GM18507 (cell line): ENCODE measurements at regions not wholly inside any gene's neighbourhood (a gene's known extent, or its start where the extent isn't known, plus 50 kb on each side); places are given as distances from the start of the nearest gene placed in this dataset.
"Not testable (repeated sequence)": the region's sequence is repeated elsewhere in the genome, so short reads cannot be mapped to it uniquely, and the experiment has no call there.

Experiments
- DNase-seq: peaks from one replicate; pipeline ENCODE4 v3.0.0; 2011; ENCODE audit warnings: low read depth; ENCODE audit not compliant: insufficient read length; ENCODE audit errors: extremely low spot score
- FAIRE-seq: peaks from 2 replicates; lab custom pipeline; 2011; peaks lifted over from hg19 to GRCh38; lab: Jason Lieb, UNC

DNA sequence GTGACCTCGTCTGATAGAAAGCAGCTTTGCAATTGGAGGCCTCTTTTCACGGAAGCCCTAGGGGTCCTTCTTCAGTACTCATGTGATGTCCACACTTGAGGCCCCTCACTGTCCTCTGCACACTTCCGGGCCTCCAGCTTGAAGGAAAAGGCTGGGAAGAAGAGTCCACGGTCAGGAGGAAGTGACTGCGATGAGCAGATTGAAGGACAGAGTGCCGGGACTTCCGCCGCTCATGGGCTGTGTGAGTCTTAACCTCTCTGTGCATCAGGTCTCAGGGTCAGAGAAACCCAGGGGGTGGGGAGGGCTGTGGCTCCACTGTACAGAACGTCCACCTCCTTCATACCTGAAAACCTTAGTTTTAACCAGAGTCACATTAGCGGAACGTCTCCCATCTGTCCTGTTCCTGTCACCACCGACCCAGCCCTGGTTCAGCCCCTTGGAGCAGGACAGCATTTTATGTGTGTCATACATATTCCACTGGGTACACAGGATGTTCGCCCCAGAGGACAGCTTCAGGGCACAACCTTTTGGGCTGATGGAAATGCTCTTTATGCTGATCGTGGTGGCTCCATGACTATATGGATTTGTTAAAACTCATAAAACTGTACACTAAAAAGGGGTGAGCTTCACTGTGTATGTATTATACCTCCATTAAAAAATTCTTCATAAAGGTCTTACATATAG, 51.0 kb upstream of the SORCS2 start:
- no peak for FAIRE-seq
- DNase-seq, result no peak

DNA sequence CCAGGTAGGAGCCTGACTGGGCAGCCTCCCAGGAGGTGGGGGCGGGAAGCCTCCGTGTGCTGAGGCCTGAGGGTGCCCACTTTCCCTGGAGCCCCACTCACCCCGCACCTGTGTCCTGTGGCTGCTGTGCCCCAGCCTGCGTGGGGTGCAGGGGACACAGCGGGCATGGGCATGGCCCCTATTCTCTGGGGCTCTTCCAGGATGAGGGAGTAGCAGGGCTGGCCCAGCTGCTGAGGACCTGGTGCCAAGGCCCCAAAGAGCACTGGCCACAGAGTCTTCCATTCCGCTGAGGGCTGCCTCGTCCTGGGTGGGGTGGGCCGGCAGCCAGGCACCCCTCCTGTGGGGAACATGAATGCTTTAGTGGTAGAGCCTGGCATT, 51.7 kb upstream of the SORCS2 start:
- DNase-seq (no peak), FAIRE-seq (no peak)

GRCh38 chr4:7140062-7140691, 52.2 kb upstream of the SORCS2 start:
- FAIRE-seq (no peak), DNase-seq (no peak)

- no peak for DNase-seq
- no peak for FAIRE-seq
Measured at GRCh38 chr4:7139167-7139982, 53.0 kb upstream of the SORCS2 start.

DNA sequence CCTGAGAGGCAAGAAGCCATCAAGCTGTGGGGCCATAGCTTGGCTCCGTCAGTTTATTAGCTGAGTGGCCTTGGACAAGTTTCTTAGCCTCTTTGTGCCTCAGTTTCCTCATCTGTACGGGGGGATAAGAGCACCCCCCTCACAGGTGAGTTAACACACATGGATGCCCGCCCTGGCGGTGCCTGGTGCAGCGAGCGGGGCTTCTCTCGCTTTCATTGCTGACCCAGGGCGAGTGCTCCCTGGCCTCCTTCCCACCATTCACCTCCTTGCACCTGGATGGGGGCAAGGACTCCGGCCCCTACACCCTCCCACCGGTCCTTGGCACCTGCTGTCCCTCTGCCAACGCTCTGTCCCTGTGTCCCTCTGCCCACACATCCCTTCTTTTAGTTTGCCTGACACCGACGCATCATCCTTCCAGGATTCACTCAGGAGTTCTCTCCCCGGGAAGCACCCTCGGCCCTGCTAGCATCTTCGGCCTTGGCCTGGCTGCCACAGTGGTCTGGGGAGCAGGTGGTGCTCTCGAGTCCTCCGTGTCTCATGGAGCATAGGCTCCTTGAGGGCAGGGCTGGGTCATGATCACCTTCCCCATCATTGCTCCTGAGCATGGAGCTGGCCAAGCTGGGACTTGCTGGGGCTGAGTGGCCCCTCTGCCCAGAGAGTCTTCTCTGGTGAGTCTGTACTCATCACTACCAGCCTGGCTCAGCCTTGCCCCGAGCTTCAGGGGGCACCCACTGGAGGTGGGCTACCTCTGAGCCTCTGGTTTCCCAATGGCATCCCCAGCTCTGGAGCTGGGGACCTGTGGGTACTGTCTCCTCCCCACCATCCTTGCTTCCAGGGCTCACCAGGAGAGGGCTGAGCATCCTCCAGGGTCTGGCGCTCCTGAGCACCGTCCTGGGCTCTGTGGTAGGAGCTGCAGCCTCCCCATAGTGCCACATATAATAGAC, 53.8 kb upstream of the SORCS2 start:
- no peak for DNase-seq

DNA sequence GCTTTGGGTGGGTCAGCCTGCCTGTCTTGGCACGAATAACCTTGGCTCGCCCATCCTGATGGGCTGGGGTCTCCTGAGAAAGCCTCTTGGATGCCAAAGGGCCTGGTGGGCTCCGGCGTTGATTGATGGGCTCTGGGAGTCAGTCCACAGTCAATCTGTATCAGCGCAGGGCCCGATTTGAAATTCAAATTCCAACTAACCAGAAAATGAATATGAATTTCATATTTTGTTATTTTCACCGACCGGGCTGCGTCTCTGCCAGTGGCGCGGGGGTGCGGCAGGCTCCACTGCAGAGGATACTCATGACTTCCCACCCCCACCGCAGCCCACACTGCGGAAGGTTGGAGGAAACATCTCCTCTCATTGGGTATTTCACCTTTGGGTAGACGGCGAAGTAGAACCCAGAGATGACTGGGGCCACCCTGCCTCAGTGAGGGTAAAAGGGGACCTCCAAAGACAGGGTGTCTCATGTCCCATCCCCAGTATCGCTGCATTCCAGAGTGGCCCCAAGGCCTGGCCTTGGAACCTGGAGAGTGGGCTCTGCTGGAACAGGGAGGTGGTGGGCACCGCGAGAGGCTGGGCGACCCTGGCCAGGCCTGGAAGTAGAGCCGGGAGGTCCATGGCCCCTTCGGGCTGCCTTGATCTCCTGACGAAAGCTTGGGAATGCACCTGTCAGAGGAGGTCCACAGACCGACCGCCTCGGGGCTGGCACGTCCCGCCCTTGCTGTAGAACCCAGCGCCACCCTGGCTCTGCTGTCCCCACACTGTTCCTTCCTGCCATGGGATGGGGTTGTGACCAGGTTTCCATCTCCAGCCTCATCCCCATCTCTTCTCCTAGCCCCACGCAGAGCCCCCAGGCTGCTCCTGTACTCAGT, 54.8 kb upstream of the SORCS2 start:
- DNase-seq (no peak), FAIRE-seq (no peak)

More for the DNA sequence above, 53.8 kb upstream of the SORCS2 start:
- FAIRE-seq, result no peak

DNA sequence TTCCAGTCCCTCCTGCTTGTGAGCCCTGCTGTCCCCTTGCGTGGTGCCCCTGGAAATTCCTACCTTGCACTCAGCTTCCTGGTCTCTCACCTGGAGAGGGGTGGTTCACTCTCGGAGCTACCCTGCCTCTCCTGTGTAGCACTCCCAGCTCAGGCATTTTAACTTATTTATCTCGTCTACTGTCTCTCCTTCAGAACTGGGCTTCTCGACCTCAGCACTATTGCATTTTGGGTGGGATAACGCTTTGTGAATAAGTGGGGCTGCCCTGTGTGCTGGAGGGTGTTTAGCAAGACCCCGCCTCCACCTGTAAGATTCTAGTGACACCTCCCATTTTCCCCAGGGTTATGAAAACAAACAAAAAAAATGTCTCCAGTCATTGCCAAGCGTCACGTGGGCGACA, 56.0 kb upstream of the SORCS2 start:
- DNase-seq, result no peak
- no peak for FAIRE-seq

DNA sequence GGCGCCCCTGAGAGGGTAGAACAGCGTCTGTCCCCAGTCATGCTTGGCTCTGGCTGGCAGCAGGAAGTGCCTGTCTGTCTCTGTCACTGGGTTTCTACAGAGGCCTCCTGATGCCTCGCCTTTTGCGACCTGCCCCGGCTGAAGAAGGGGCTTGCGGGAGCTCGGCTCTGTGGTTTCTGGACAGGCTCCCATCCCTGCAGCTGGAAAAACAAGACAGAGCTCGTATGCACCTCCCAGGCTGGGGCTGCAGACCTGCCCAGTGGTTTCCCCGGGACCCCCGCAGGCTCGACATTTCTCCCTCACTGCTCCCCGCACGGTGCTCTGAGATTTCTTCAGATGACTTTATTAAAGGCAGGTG, 57.0 kb upstream of the SORCS2 start:
- no peak for DNase-seq
- FAIRE-seq, result no peak

DNA sequence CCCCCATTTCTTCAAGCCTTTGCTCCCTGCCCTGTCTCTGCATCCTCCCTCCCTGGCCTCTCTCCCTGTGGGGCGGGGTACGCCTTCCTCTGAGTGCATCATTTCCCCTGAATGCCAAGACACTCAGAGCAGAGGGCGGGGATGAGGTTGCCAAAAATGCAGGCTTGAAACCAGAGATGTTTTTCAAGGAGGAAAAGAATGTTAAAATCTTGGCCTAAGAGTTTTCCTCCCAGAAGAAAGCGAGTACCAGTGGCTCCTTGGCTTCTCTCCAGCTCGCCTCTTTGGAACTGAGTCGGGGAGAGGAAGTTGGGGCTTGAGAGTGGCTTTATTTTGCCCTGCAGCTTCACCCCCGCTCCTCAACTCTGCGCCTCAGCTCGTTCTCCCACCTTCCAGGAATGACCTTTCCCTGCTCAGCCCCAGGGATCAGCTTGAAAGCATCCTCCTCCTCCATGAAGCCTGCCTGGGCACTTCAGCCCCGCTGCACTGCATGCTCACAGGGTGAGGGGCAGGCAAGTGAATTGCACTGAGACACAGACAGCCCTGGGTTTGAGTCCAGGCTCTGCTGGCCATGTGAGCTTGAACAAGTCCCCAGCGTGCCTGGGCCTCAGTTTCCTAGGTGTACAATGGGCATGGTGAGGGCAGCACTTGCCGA, 57.5 kb upstream of the SORCS2 start:
- FAIRE-seq (no peak), DNase-seq (no peak)

GRCh38 chr4:7133818-7134650, 58.3 kb upstream of the SORCS2 start:
- FAIRE-seq, DNase-seq: not testable (repeated sequence)

GRCh38 chr4:7132730-7133582, 59.4 kb upstream of the SORCS2 start:
- DNase-seq (no peak), FAIRE-seq (no peak)

DNA sequence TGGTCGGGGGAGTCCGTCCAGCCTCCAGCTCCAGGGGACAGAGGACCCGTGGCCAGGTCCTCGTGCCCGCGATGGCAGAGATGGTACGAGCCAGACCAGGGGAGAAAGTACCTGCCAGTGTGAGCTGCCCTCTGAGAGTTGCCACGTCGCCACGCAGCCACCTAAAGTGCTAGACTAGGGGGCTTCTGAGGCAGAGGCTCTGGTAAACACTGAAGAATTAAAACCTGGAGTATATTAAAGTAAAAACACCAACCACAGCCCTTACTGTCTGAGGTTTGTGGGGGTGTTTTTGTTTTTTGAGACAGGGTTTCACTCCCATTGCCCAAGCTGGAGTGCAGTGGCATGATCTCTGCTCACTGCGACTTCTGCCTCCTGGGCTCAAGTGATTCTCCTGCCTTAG, 60.1 kb upstream of the SORCS2 start:
- no peak for DNase-seq
- FAIRE-seq, result no peak

- DNase-seq (no peak), FAIRE-seq (no peak)
Measured at GRCh38 chr4:7131498-7132031, 60.8 kb upstream of the SORCS2 start.

- FAIRE-seq, result peak; percentile 39
- no peak for DNase-seq
Measured at GRCh38 chr4:7130621-7131211, 61.6 kb upstream of the SORCS2 start.

GRCh38 chr4:7129871-7130620, 62.2 kb upstream of the GRPEL1 start:
- no peak for DNase-seq
- FAIRE-seq, result no peak
